ENCODE measurements at regions not wholly inside any gene's neighbourhood (a gene's known extent, or its start where the extent isn't known, plus 50 kb on each side); places are given as distances from the start of the nearest gene placed in this dataset.

DNA sequence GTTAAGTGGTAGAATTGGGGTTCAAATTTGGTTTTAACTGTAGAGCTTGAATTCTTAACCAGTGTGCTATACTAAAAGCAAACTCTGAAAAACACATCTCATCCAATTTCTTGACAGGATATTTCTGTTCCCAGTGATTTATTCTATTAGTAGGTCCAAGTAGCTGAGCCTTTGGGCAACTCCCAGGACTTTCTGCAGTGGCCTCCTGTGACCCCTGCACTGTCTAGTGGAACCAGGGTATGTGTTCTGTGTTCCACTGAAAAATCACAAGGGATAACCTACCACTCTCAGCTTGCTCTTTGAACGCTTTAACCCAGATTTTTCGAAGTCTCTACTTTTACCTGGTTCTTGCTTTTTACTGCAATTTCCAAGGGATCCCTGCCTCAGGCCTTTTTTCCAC lies 58.0 kb upstream of the SCOC start:
- Mint-ChIP-seq H3K36me3 (no peaks in the 10 kb centered on the region), H3K4me3 (no peak overlapping the region), H3K27me3 (ENCODE audit: low read depth) (peaks cover 90% of the 10 kb centered on the region), H3K4me1 (peaks cover 28% of the 10 kb centered on the region), H3K9me3 (no peaks in the 10 kb centered on the region), H3K27ac (no peak overlapping the region)
- ChIA-PET CTCF (interaction anchor here (0.6 to 2.1 kb wide), 6 partner anchors 11 to 303 kb away, joined by 3 to 12 read pairs (median 4); no protein-coding TSS in a partner anchor), POLR2A (no interaction called here)
- ATAC-seq (no peak), DNase-seq (ENCODE audit: low spot score) (no peak)
- TF ChIP-seq, protein P1, sequence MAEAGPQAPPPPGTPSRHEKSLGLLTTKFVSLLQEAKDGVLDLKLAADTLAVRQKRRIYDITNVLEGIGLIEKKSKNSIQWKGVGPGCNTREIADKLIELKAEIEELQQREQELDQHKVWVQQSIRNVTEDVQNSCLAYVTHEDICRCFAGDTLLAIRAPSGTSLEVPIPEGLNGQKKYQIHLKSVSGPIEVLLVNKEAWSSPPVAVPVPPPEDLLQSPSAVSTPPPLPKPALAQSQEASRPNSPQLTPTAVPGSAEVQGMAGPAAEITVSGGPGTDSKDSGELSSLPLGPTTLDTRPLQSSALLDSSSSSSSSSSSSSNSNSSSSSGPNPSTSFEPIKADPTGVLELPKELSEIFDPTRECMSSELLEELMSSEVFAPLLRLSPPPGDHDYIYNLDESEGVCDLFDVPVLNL (CRISPR knock-in tag; IDR thresholded peaks at IDR 0.05; ENCODE audit: borderline replicate concordance, low read depth): no peak
- TF ChIP-seq FOXP4 (CRISPR knock-in tag; IDR thresholded peaks at IDR 0.05) (no peak), ZNF317 (CRISPR knock-in tag; IDR thresholded peaks at IDR 0.05; ENCODE audit: borderline replicate concordance, low read depth) (no peak), USF2 (CRISPR knock-in tag; IDR thresholded peaks at IDR 0.05) (no peak), MLX (CRISPR knock-in tag; IDR thresholded peaks at IDR 0.05) (no peak), GTF2I (CRISPR knock-in tag; conservative IDR thresholded peaks at IDR 0.05) (no peak), ZNF138 (CRISPR knock-in tag; conservative IDR thresholded peaks at IDR 0.05) (no peak), NFE2L1 (CRISPR knock-in tag; IDR thresholded peaks at IDR 0.05) (no peak)

DNA sequence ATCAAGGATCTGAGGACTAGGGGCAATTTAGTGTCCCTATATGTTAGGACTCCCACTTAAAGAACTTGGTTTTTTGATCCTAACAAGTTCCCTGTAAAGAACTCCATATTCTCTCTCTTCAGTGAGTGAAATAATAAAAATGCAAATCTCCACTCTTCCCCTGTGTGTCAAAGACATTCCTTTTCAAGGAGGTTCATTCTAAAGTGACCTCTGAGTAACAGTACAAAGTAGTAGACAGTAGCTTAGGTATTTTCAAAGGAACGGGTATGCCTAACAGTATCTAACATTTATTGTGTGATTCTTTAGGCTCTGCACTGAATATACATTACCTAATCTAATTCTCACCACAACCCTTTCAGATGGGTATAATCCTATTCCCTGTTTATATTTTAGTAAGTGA lies 58.4 kb upstream of the SCOC start:
- CTCF ChIA-PET: interaction anchor here (1.0 to 2.1 kb wide), 2 partner anchors 11 to 45 kb away, joined by 4 to 12 read pairs; no protein-coding TSS in a partner anchor
- no peaks in the 10 kb centered on the region for H3K9me3 Mint-ChIP-seq
- POLR2A ChIA-PET: no interaction called here
- DNase-seq (ENCODE audit: low spot score): no peak
- ATAC-seq: no peak
- no peak overlapping the region for H3K27ac Mint-ChIP-seq
- peaks cover 90% of the 10 kb centered on the region for H3K27me3 Mint-ChIP-seq (ENCODE audit: low read depth)
- H3K4me1 Mint-ChIP-seq: peaks cover 28% of the 10 kb centered on the region
- TF ChIP-seq, protein P2, sequence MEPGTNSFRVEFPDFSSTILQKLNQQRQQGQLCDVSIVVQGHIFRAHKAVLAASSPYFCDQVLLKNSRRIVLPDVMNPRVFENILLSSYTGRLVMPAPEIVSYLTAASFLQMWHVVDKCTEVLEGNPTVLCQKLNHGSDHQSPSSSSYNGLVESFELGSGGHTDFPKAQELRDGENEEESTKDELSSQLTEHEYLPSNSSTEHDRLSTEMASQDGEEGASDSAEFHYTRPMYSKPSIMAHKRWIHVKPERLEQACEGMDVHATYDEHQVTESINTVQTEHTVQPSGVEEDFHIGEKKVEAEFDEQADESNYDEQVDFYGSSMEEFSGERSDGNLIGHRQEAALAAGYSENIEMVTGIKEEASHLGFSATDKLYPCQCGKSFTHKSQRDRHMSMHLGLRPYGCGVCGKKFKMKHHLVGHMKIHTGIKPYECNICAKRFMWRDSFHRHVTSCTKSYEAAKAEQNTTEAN (CRISPR knock-in tag; IDR thresholded peaks at IDR 0.05): no peak
- no peak for TF ChIP-seq TP53 (CRISPR knock-in tag; IDR thresholded peaks at IDR 0.05)
- TF ChIP-seq ATF2 (CRISPR knock-in tag; IDR thresholded peaks at IDR 0.05; ENCODE audit: borderline replicate concordance, low read depth): no peak
- TF ChIP-seq ZNF263 (CRISPR knock-in tag; IDR thresholded peaks at IDR 0.05; ENCODE audit: low read depth): no peak
- no peaks in the 10 kb centered on the region for H3K36me3 Mint-ChIP-seq
- H3K4me3 Mint-ChIP-seq: no peak overlapping the region

- Mint-ChIP-seq H3K27me3 (ENCODE audit: low read depth) (peaks cover 82% of the 10 kb centered on the region), H3K4me1 (peaks cover 27% of the 10 kb centered on the region), H3K27ac (no peak overlapping the region)
Observed at GRCh38 chr4:140312100-140312499, 61.3 kb upstream of the SCOC start.

More at GRCh38 chr4:140312100-140312499, 61.3 kb upstream of the SCOC start:
- POLR2A ChIA-PET: no interaction called here
- no peak for ATAC-seq
- TF ChIP-seq OVOL2 (CRISPR knock-in tag; IDR thresholded peaks at IDR 0.05; ENCODE audit: borderline replicate concordance) (no peak), GABPB1 (CRISPR knock-in tag; IDR thresholded peaks at IDR 0.05) (no peak), TEAD1 (CRISPR knock-in tag; IDR thresholded peaks at IDR 0.05) (no peak), TEAD4 (CRISPR knock-in tag; IDR thresholded peaks at IDR 0.05) (no peak), FOXP1 (CRISPR knock-in tag; IDR thresholded peaks at IDR 0.05; ENCODE audit: borderline replicate concordance) (no peak), ZNF416 (CRISPR knock-in tag; IDR thresholded peaks at IDR 0.05) (no peak), TP53 (CRISPR knock-in tag; IDR thresholded peaks at IDR 0.05) (no peak), CREM (CRISPR knock-in tag; IDR thresholded peaks at IDR 0.05) (no peak)
- TF ChIP-seq, protein P3, sequence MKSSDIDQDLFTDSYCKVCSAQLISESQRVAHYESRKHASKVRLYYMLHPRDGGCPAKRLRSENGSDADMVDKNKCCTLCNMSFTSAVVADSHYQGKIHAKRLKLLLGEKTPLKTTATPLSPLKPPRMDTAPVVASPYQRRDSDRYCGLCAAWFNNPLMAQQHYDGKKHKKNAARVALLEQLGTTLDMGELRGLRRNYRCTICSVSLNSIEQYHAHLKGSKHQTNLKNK (CRISPR knock-in tag; IDR thresholded peaks at IDR 0.05): no peak
- TF ChIP-seq, protein P4, sequence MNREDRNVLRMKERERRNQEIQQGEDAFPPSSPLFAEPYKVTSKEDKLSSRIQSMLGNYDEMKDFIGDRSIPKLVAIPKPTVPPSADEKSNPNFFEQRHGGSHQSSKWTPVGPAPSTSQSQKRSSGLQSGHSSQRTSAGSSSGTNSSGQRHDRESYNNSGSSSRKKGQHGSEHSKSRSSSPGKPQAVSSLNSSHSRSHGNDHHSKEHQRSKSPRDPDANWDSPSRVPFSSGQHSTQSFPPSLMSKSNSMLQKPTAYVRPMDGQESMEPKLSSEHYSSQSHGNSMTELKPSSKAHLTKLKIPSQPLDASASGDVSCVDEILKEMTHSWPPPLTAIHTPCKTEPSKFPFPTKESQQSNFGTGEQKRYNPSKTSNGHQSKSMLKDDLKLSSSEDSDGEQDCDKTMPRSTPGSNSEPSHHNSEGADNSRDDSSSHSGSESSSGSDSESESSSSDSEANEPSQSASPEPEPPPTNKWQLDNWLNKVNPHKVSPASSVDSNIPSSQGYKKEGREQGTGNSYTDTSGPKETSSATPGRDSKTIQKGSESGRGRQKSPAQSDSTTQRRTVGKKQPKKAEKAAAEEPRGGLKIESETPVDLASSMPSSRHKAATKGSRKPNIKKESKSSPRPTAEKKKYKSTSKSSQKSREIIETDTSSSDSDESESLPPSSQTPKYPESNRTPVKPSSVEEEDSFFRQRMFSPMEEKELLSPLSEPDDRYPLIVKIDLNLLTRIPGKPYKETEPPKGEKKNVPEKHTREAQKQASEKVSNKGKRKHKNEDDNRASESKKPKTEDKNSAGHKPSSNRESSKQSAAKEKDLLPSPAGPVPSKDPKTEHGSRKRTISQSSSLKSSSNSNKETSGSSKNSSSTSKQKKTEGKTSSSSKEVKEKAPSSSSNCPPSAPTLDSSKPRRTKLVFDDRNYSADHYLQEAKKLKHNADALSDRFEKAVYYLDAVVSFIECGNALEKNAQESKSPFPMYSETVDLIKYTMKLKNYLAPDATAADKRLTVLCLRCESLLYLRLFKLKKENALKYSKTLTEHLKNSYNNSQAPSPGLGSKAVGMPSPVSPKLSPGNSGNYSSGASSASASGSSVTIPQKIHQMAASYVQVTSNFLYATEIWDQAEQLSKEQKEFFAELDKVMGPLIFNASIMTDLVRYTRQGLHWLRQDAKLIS (CRISPR knock-in tag; IDR thresholded peaks at IDR 0.05; ENCODE audit: borderline replicate concordance): no peak
- H3K4me3 Mint-ChIP-seq: no peak overlapping the region
- no peaks in the 10 kb centered on the region for H3K9me3 Mint-ChIP-seq
- no peak for DNase-seq (ENCODE audit: low spot score)
- CTCF ChIA-PET: interaction anchor here (1.2 to 1.5 kb wide), 3 partner anchors 14 to 48 kb away, joined by 3 to 9 read pairs (median 6); no protein-coding TSS in a partner anchor
- H3K36me3 Mint-ChIP-seq: no peaks in the 10 kb centered on the region

Measured in WTC11 (cell line).